GM12878 (cell line): ENCODE measurements at regions not wholly inside any gene's neighbourhood (a gene's known extent, or its start where the extent isn't known, plus 50 kb on each side); places are given as distances from the start of the nearest gene placed in this dataset.
A peak's percentile ranks its signal among the peaks of the same experiment; 100 is the strongest.
"Not testable (repeated sequence)": the region's sequence is repeated elsewhere in the genome, so short reads cannot be mapped to it uniquely, and the experiment has no call there.

Experiments used
- ATAC-seq: fragments of 200-7000 bp; cut with Tn5 transposase; 3 replicates; pipeline ENCODE4 v1.9.1; 2020; ENCODE audit warnings: mild to moderate bottlenecking, moderate library complexity
- BruUV-seq: library from RNA; stranded (reverse); fragments of 400-500 nt; replicated peaks from 2 replicates; lab custom pipeline; 2021; lab: Mats Ljungman, UMichigan
- CTCF ChIA-PET: fragments of 300-600 bp; sonication (Branson Sonifier 250); formaldehyde crosslinking; extraction: SDS; loops from one replicate; lab custom pipeline; 2021; ENCODE audit warnings: inconsistent platforms; lab: Yijun Ruan, JAX
- POLR2A ChIA-PET: fragments of 350-600 bp; formaldehyde crosslinking; extraction: SDS; loops from one replicate; lab custom pipeline; 2021; ENCODE audit warnings: inconsistent platforms; lab: Charles Lee
- RAD21 ChIA-PET: fragments of 300-600 bp; sonication (Branson Sonifier 250); formaldehyde crosslinking; loops from one replicate; lab custom pipeline; 2023; ENCODE audit warnings: antibody characterized with exemption; ENCODE audit not compliant: unreplicated experiment; lab: Charles Lee
- SMC1A ChIA-PET: fragments of 300-600 bp; sonication (Branson Sonifier 250); formaldehyde crosslinking; loops from one replicate; lab custom pipeline; 2023; ENCODE audit not compliant: unreplicated experiment, uncharacterized antibody; lab: Charles Lee
- DNase-seq: peaks from one replicate; pipeline ENCODE4 v3.0.0-alpha.2; 2011; ENCODE audit warnings: low read depth, low spot score
- FAIRE-seq: peaks from 3 replicates; lab custom pipeline; 2011; peaks lifted over from hg19 to GRCh38; lab: Jason Lieb, UNC
- H2AFZ ChIP-seq: 2 replicates; pipeline ENCODE4 v1.6.0; 2011; ENCODE audit warnings: low read depth, low read length, control low read depth; ENCODE audit not compliant: control insufficient read depth
- H3K27ac ChIP-seq: 2 replicates; pipeline ENCODE4 v1.5.1; 2011; ENCODE audit warnings: control low read depth; ENCODE audit not compliant: control insufficient read depth, insufficient read depth
- H3K27me3 ChIP-seq, 2 experiments: replicated peaks in 1 of 2; 2 replicates each; pipeline versions ENCODE4 v1.6.0 to v1.6.1; 2011; ENCODE audit warnings: low read length in 1 of 2; ENCODE audit not compliant: control insufficient read depth in 2 of 2, insufficient read depth in 2 of 2
- H3K36me3 ChIP-seq, 2 experiments: 2 replicates each; pipeline ENCODE4 v1.5.1; 2011; ENCODE audit warnings: low read length in 1 of 2; ENCODE audit not compliant: control insufficient read depth in 2 of 2, insufficient read depth in 2 of 2
- H3K4me1 ChIP-seq: 2 replicates; pipeline ENCODE4 v1.6.1; 2011; ENCODE audit warnings: mild to moderate bottlenecking, low read length, moderate library complexity, mixed read lengths; ENCODE audit not compliant: control insufficient read depth, insufficient read depth
- H3K4me2 ChIP-seq: 2 replicates; pipeline ENCODE4 v1.6.0; 2011; ENCODE audit warnings: control low read depth; ENCODE audit not compliant: control insufficient read depth, insufficient read depth
- H3K4me3 ChIP-seq: fragments of 200-600 bp; sonication (generic); 2 replicates; pipeline ENCODE4 v1.5.1; 2016
- H3K79me2 ChIP-seq: 2 replicates; pipeline ENCODE4 v1.6.0; 2011; ENCODE audit warnings: low read length; ENCODE audit not compliant: control insufficient read depth, insufficient read depth
- H3K9ac ChIP-seq: 2 replicates; pipeline ENCODE4 v1.8.0; 2011; ENCODE audit warnings: low read length, control low read depth, mixed read lengths; ENCODE audit not compliant: control insufficient read depth, insufficient read depth
- H3K9me3 ChIP-seq: replicated peaks from 3 replicates; pipeline ENCODE4 v1.5.1; 2011; ENCODE audit warnings: mild to moderate bottlenecking, low read length; ENCODE audit not compliant: control insufficient read depth, insufficient read depth
- H4K20me1 ChIP-seq: 2 replicates; pipeline ENCODE4 v1.6.0; 2011; ENCODE audit not compliant: control insufficient read depth, insufficient read depth
- BHLHE40 ChIP-seq, 2 experiments: fragments of 450-650 bp in 1 of 2; IDR thresholded peaks; 2 replicates each; pipeline ENCODE4 v1.6.1; 2011 to 2017; ENCODE audit warnings: low read depth in 2 of 2, borderline replicate concordance in 1 of 2, improper control_type of control experiment in 1 of 2, low read length in 1 of 2, mild to moderate bottlenecking in 1 of 2
- BRCA1 ChIP-seq: IDR thresholded peaks from 2 replicates; pipeline ENCODE4 v1.6.1; 2011; ENCODE audit warnings: low read depth, low read length, improper control_type of control experiment
- CBX5 ChIP-seq: sonication (generic); IDR thresholded peaks from 2 replicates; pipeline ENCODE4 v1.6.1; 2016; ENCODE audit warnings: low read depth, moderate library complexity, mild to moderate bottlenecking, inconsistent platforms
- EED ChIP-seq: sonication (generic); IDR thresholded peaks from 2 replicates; pipeline ENCODE4 v1.6.1; 2016; ENCODE audit warnings: antibody characterized with exemption, low read depth
- KAT2A ChIP-seq: conservative IDR thresholded peaks from 2 replicates; pipeline ENCODE4 v1.6.1; 2011; ENCODE audit warnings: low read depth, low read length; ENCODE audit not compliant: control insufficient read depth
- MEF2A ChIP-seq: IDR thresholded peaks from 2 replicates; pipeline ENCODE4 v1.6.1; 2011; ENCODE audit warnings: low read depth, mild to moderate bottlenecking, low read length, moderate library complexity; ENCODE audit not compliant: insufficient read depth
- RB1 ChIP-seq: fragments of 450-650 bp; formaldehyde crosslinking; IDR thresholded peaks from 2 replicates; pipeline ENCODE4 v1.6.1; 2017; ENCODE audit warnings: mild to moderate bottlenecking, borderline replicate concordance
- YBX1 ChIP-seq: fragments of 450-650 bp; IDR thresholded peaks from 2 replicates; pipeline ENCODE4 v1.6.1; 2016; ENCODE audit warnings: antibody characterized with exemption
- WGBS: methylation state at CpG from one replicate; pipeline ENCODE4 v1.1.6; 2016; ENCODE audit warnings: low lambda C conversion rate; ENCODE audit not compliant: insufficient replicate concordance, insufficient coverage; ENCODE audit errors: missing lambda C conversion rate; 5-methylcytosine and 5-hydroxymethylcytosine counted together
- in situ Hi-C: fragments of 300-500 bp; cut with MboI; formaldehyde crosslinking; loops from 9 replicates; pipeline ENCODE4 v1.14.3; 2018; ENCODE audit warnings: mixed read lengths
- intact Hi-C: fragments of 100-400 bp; cut with micrococcal nuclease; formaldehyde crosslinking; loops from one replicate; pipeline ENCODE4 v1.14.2; 2022; ENCODE audit not compliant: unreplicated experiment
- TF ChIP-seq, protein P1 (sequence below): fragments of 150-350 bp; IDR thresholded peaks from 2 replicates; pipeline ENCODE4 v1.6.1; 2016; ENCODE audit warnings: low read depth, low read length
- TF ChIP-seq, protein P2 (sequence below): IDR thresholded peaks from 2 replicates; pipeline ENCODE4 v1.6.1; 2011; ENCODE audit warnings: low read depth, low read length, improper control_type of control experiment, borderline replicate concordance

DNA sequence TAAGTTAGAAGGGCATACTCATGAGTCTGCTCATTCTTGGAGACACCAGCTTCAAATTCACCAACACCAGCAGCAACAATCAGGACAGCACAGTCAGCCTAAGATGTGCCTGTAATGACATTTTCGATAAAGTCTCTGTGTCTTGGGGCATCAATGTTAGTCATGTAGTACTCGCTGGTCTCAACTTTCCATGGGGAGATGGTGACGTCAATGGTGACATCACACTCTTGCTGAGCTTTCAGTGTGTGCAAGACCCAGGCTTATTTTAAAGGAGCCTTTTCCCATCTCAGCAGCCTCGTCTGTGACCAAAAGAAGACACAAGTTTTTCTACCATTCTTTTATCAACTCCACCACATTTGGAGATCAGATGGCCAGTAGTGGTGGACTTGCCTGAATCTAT lies 75.5 kb downstream of the SERINC2 start (continued):
- TF ChIP-seq RB1 (no peak), BRCA1 (no peak), YBX1 (no peak), CBX5 (no peak), KAT2A (no peak), EED (no peak), MEF2A (no peak)
- TF ChIP-seq, protein P1, sequence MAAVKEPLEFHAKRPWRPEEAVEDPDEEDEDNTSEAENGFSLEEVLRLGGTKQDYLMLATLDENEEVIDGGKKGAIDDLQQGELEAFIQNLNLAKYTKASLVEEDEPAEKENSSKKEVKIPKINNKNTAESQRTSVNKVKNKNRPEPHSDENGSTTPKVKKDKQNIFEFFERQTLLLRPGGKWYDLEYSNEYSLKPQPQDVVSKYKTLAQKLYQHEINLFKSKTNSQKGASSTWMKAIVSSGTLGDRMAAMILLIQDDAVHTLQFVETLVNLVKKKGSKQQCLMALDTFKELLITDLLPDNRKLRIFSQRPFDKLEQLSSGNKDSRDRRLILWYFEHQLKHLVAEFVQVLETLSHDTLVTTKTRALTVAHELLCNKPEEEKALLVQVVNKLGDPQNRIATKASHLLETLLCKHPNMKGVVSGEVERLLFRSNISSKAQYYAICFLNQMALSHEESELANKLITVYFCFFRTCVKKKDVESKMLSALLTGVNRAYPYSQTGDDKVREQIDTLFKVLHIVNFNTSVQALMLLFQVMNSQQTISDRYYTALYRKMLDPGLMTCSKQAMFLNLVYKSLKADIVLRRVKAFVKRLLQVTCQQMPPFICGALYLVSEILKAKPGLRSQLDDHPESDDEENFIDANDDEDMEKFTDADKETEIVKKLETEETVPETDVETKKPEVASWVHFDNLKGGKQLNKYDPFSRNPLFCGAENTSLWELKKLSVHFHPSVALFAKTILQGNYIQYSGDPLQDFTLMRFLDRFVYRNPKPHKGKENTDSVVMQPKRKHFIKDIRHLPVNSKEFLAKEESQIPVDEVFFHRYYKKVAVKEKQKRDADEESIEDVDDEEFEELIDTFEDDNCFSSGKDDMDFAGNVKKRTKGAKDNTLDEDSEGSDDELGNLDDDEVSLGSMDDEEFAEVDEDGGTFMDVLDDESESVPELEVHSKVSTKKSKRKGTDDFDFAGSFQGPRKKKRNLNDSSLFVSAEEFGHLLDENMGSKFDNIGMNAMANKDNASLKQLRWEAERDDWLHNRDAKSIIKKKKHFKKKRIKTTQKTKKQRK: no peak
- TF ChIP-seq, protein P2, sequence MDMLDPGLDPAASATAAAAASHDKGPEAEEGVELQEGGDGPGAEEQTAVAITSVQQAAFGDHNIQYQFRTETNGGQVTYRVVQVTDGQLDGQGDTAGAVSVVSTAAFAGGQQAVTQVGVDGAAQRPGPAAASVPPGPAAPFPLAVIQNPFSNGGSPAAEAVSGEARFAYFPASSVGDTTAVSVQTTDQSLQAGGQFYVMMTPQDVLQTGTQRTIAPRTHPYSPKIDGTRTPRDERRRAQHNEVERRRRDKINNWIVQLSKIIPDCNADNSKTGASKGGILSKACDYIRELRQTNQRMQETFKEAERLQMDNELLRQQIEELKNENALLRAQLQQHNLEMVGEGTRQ: no peak
- TF ChIP-seq, all 136 proteins: peak for 0

DNA sequence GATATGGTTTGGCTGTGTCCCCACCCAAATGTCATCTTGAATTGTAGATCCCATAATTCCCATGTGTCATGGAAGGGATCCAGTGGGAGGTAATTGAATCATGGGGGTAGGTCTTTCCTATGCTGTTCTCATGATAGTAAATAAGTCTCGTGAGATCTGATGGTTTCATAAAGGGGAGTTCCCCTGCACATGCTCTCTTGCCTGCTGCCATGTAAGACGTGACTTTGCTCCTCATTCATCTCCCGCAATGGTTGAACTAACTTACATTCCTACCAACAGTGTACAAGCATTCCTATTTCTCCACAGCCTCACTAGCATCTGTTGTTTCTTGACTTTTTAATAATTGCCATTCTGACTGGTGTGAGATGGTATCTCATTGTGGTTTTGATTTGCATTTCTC lies 76.6 kb downstream of the SERINC2 start:
- H3K27ac ChIP-seq, H3K4me3 ChIP-seq, H3K36me3 ChIP-seq, H3K9me3 ChIP-seq, FAIRE-seq, DNase-seq, H2AFZ ChIP-seq, in situ Hi-C loops, intact Hi-C loops, H3K4me1 ChIP-seq, H3K79me2 ChIP-seq, BruUV-seq, ATAC-seq, H3K4me2 ChIP-seq, H3K27me3 ChIP-seq, H3K9ac ChIP-seq: not testable (repeated sequence)
- WGBS: 35% methylated on average over 3 of the region's 3 CpGs
- ChIA-PET CTCF (interaction anchor here (1.0 to 1.2 kb wide), 2 partner anchors 12 to 66 kb away, joined by 3 read pairs; no protein-coding TSS in a partner anchor), SMC1A (interaction anchor here (1.0 to 3.9 kb wide), 4 partner anchors 11 to 67 kb away, joined by 3 to 22 read pairs (median 4); no protein-coding TSS in a partner anchor), RAD21 (interaction anchor here (1.3 kb wide), 1 partner anchor 28 kb away, joined by 3 read pairs; no protein-coding TSS in a partner anchor)
- TF ChIP-seq BHLHE40 (IDR thresholded peaks at IDR 0.05; ENCODE audit: borderline replicate concordance in 1 of 2, low read depth in 2 of 2, low read length in 1 of 2): peak in 1 of 2 experiments; percentile 32; a peak in 1 of 4 replicates
- TF ChIP-seq, all 136 proteins: peak for 1; not testable (repeated sequence) for 135
- H4K20me1 ChIP-seq: not testable (repeated sequence)
- POLR2A ChIA-PET: interaction anchor here (2.6 to 15.0 kb wide), 2 partner anchors 10 to 19 kb away, joined by 11 to 260 read pairs; no protein-coding TSS in a partner anchor

DNA sequence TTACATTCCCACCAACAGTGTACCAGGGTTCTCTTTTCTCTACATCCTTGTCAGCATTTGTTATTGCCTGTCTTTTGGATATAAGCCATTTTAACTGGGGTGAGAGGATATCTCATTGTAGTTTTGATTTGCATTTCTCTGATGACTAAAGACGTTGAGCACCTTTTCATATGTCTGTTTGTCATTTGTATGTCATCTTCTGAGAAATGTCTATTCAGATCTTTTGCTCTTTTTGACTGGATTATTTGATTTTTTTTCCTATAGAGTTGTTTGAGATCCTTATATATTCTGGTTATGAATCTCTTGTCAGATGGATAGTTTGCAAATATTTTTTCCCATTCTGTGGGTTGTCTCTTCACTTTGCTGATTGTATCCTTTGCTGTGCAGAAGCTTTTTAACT lies 77.6 kb downstream of the SERINC2 start:
- SMC1A ChIA-PET: interaction anchor here (0.9 to 3.9 kb wide), 6 partner anchors 10 to 68 kb away, joined by 3 to 22 read pairs (median 4); no protein-coding TSS in a partner anchor
- intact Hi-C loops, BruUV-seq, H3K9ac ChIP-seq, in situ Hi-C loops, POLR2A ChIA-PET, H3K79me2 ChIP-seq, DNase-seq, H4K20me1 ChIP-seq, H3K4me3 ChIP-seq, H3K36me3 ChIP-seq, H3K9me3 ChIP-seq, H3K27ac ChIP-seq, H3K4me1 ChIP-seq, H2AFZ ChIP-seq, ATAC-seq, H3K27me3 ChIP-seq, H3K4me2 ChIP-seq, FAIRE-seq: not testable (repeated sequence)
- RAD21 ChIA-PET: interaction anchor here (1.3 kb wide), 1 partner anchor 29 kb away, joined by 3 read pairs; no protein-coding TSS in a partner anchor
- CTCF ChIA-PET: interaction anchor here (1.2 kb wide), 1 partner anchor 11 kb away, joined by 3 read pairs; no protein-coding TSS in a partner anchor
- WGBS: 0% methylated on average over 1 of the region's 1 CpG
